GM12864 (cell line): ENCODE measurements at regions not wholly inside any gene's neighbourhood (a gene's known extent, or its start where the extent isn't known, plus 50 kb on each side); places are given as distances from the start of the nearest gene placed in this dataset.

Source experiments
- DNase-seq: peaks from one replicate; pipeline ENCODE4 v3.0.0-alpha.2; 2011; ENCODE audit warnings: low read depth
- H3K4me3 ChIP-seq: 2 replicates; pipeline ENCODE4 v1.5.1; 2011; ENCODE audit warnings: mild to moderate bottlenecking, low read depth, low read length, control low read depth
- TF ChIP-seq, protein P1 (sequence below): IDR thresholded peaks from 2 replicates; pipeline ENCODE4 v1.5.1; 2011; ENCODE audit warnings: low read depth, mild to moderate bottlenecking, moderate library complexity, low read length, control low read depth, inconsistent platforms; ENCODE audit errors: missing control alignments

DNA sequence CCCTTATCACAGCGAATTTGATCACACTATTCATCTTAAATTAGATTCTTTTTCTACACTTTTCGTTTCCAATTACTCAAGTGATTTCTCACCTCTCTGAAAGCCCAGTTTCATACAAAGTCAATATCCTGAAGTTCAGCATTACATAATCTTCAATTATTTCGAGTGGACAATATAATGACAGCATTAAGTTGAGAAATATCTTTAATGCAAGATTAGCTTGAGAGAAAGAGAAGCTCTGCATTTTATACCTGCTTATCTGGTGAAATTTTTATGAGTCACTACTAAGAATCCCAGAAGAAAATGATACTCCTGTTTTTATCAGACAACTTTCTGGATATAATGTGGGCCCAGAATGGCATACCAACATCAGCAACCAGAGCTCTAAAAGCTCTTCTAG lies 509.6 kb downstream of the KCNJ2 start:
- TF ChIP-seq, protein P1, sequence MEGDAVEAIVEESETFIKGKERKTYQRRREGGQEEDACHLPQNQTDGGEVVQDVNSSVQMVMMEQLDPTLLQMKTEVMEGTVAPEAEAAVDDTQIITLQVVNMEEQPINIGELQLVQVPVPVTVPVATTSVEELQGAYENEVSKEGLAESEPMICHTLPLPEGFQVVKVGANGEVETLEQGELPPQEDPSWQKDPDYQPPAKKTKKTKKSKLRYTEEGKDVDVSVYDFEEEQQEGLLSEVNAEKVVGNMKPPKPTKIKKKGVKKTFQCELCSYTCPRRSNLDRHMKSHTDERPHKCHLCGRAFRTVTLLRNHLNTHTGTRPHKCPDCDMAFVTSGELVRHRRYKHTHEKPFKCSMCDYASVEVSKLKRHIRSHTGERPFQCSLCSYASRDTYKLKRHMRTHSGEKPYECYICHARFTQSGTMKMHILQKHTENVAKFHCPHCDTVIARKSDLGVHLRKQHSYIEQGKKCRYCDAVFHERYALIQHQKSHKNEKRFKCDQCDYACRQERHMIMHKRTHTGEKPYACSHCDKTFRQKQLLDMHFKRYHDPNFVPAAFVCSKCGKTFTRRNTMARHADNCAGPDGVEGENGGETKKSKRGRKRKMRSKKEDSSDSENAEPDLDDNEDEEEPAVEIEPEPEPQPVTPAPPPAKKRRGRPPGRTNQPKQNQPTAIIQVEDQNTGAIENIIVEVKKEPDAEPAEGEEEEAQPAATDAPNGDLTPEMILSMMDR = no peak
- H3K4me3 ChIP-seq = no peak overlapping the region
- no peak for DNase-seq

GRCh38 chr17:70683936-70684335 lies 514.6 kb downstream of the KCNJ2 start:
- no peak overlapping the region for H3K4me3 ChIP-seq
- TF ChIP-seq, protein P1 = no peak
- no peak for DNase-seq

DNA sequence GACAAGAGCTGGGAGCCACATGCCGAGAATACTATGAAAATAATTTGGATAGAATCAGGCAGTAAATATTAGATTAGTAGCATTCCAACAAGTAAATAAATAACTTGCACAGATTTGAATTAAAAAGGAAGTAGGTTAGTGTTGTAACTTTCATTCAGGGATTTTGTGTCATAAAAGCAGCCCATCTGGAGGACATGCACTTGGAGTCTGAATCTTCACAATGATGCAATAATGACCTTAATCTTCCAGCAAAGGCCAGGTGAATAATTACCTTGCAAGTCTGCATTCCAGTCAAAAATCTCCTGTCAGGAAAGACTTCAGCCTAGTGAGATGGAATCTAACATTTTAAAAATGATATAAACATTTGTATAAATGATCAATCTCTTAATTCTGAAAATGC lies 518.1 kb downstream of the KCNJ2 start:
- H3K4me3 ChIP-seq = no peak overlapping the region
- TF ChIP-seq, protein P1 = no peak
- DNase-seq = no peak

GRCh38 chr17:70691150-70691549 lies 521.8 kb downstream of the KCNJ2 start:
- no peak overlapping the region for H3K4me3 ChIP-seq
- DNase-seq = no peak
- TF ChIP-seq, protein P1 = no peak

- no peak overlapping the region for H3K4me3 ChIP-seq
- TF ChIP-seq, protein P1 = no peak
- DNase-seq = no peak
Measured at GRCh38 chr17:70699408-70699807, 530.1 kb downstream of the KCNJ2 start.

DNA sequence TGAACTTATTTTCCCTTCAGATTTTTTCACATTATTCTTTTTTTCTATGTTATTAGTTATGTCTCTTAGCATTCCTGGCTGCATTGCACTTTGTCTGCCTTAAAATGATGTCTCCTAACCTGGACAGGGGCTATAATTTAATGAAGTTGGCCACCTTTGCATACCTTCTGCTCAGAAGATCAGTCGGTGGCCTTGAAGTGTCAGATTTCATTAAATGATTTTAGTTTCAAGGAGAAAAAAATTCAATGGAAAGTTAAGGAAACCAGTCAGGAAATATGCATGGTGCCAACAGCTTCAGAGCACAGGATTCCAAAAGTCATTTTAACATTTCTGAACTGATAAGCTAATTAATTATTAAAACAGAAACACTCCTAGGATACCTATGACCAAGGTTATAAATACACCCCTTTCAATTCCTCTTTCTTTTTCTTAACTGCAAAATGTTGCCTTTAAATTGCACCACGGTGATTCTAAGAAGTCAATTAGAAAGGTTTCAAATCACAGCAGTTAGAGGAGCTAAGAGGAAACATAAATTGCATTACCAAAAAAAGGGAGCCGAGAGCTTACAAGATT lies 533.4 kb downstream of the KCNJ2 start:
- no peak overlapping the region for H3K4me3 ChIP-seq
- DNase-seq = no peak
- TF ChIP-seq, protein P1 = no peak

DNA sequence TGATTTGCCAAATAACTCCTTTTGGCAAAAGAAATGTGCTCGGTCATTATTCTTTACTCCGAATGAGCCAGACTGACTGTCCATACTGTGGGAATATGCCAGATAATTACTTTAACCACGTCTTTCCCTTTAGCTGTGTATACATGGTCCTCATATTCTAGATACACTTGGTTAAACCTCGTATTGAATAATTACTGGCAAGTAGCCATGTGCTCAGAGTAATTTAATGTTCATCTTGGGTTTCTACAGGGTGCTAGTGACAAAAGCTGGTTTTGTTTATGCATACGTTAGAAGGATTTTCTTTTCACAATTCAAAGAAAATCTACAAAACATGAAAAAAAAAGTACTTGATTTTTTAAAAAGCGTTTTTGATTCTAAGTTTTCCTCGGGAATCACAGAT lies 540.3 kb downstream of the KCNJ2 start:
- TF ChIP-seq, protein P1 = no peak
- no peak overlapping the region for H3K4me3 ChIP-seq
- DNase-seq = no peak
